ENCODE measurements at regions not wholly inside any gene's neighbourhood (a gene's known extent, or its start where the extent isn't known, plus 50 kb on each side); places are given as distances from the start of the nearest gene placed in this dataset.

DNA sequence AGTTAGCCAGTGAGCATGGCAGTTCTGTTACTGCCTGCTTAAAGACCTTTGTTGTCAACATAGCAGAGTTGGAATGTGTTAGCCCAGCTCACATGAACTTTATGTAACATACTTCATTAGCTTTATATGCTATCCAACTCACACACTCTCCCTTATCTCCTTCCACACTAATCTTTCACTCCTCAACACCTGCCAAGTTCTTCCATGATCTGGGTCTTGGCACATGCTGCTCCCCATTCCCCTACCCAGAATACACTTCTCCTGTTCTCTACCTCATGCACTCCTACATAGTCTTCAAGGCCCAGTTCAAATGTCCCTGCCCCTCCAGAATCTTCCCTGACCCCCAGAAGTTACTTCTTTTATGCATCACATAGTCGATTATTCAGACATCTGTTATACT, 179.3 kb downstream of the KATNAL1 start:
- DNase-seq (ENCODE audit: low read depth, low spot score) = no peak
- intact Hi-C loops (cut with micrococcal nuclease; ENCODE audit: unreplicated experiment) = no loop called here
- no peak for ATAC-seq
- ChIA-PET CTCF (no interaction called here), POLR2A (no interaction called here)
- H3K9me3 ChIP-seq (ENCODE audit: control insufficient read depth, insufficient read depth, low read depth, low read length) = no peaks in the 10 kb centered on the region
- H3K4me3 ChIP-seq (ENCODE audit: low read depth in 2 of 2, low read length in 2 of 2) = no peak overlapping the region
- in situ Hi-C loops (cut with HindIII; ENCODE audit: low pct_unique_long_range_greater_than_20kb, low sequenced_read_pairs) = no loop called here
- BruUV-seq (replicated peaks) = no TSS peak
- H3K4me1 ChIP-seq (ENCODE audit: control insufficient read depth, insufficient read depth, low read length) = no peaks in the 10 kb centered on the region; the same call in 1 of the 2 replicates
- TF ChIP-seq SIN3A (IDR thresholded peaks at IDR 0.05; ENCODE audit: borderline replicate concordance, insufficient read depth, low read depth, low read length) = no peak
- no peak for TF ChIP-seq CTCF (IDR thresholded peaks at IDR 0.05)
- TF ChIP-seq POLR2AphosphoS5 (IDR thresholded peaks at IDR 0.05; ENCODE audit: low read depth, low read length) = no peak
- no peak for TF ChIP-seq REST (IDR thresholded peaks at IDR 0.05; ENCODE audit: insufficient read depth in 1 of 2, low read depth in 2 of 2, low read length in 1 of 2)
- no peak for TF ChIP-seq TCF7L2 (IDR thresholded peaks at IDR 0.05; ENCODE audit: low read depth, low read length)
- H3K27ac ChIP-seq (ENCODE audit: low read length) = no peak overlapping the region
- no peaks in the 10 kb centered on the region for H3K36me3 ChIP-seq (ENCODE audit: control insufficient read depth, insufficient read depth, low read length)
- H3K27me3 ChIP-seq (ENCODE audit: control insufficient read depth, insufficient read depth, low read length) = no peaks in the 10 kb centered on the region

DNA sequence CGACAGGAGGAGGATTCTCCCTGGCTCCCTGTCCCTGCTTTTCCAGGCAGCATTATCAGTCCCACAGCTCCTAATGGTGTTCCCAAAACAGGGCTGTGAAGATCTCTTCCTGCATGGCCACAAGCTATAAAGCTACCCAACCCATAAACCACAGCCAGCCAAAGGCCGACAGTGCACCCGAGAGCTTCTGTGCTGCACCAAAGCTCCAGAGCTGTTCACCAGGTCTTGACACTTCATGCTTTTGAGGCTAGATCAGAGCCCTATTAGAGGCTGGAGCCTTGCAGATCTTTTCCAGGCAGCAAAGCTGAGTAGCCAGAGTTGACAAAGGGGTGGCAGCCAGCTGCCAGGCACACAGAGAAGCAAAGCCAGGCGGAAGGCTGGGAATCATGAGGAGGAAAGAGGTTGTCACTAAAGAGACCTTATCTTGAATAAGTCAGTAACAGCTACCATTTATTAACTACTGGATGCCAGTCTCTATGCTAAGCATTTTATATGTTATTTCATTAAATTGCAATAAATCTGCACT, 180.4 kb downstream of the KATNAL1 start:
- H3K27me3 ChIP-seq (ENCODE audit: control insufficient read depth, insufficient read depth, low read length) = no peaks in the 10 kb centered on the region
- no peaks in the 10 kb centered on the region for H3K4me1 ChIP-seq (ENCODE audit: control insufficient read depth, insufficient read depth, low read length)
- POLR2A ChIA-PET = no interaction called here
- no peak for DNase-seq (ENCODE audit: low read depth, low spot score)
- H3K4me3 ChIP-seq (ENCODE audit: low read depth in 2 of 2, low read length in 2 of 2) = no peak overlapping the region
- no peak for ATAC-seq
- H3K36me3 ChIP-seq (ENCODE audit: control insufficient read depth, insufficient read depth, low read length) = no peaks in the 10 kb centered on the region
- H3K27ac ChIP-seq (ENCODE audit: low read length) = no peak overlapping the region
- intact Hi-C loops (cut with micrococcal nuclease; ENCODE audit: unreplicated experiment) (no loop called here), in situ Hi-C loops (cut with HindIII; ENCODE audit: low pct_unique_long_range_greater_than_20kb, low sequenced_read_pairs) (no loop called here)
- no TSS peak for BruUV-seq (replicated peaks)
- no peaks in the 10 kb centered on the region for H3K9me3 ChIP-seq (ENCODE audit: control insufficient read depth, insufficient read depth, low read depth, low read length)
- TF ChIP-seq REST (IDR thresholded peaks at IDR 0.05; ENCODE audit: insufficient read depth in 1 of 2, low read depth in 2 of 2, low read length in 1 of 2) (no peak), POLR2AphosphoS5 (IDR thresholded peaks at IDR 0.05; ENCODE audit: low read depth, low read length) (no peak), SIN3A (IDR thresholded peaks at IDR 0.05; ENCODE audit: borderline replicate concordance, insufficient read depth, low read depth, low read length) (no peak), CTCF (IDR thresholded peaks at IDR 0.05) (no peak), TCF7L2 (IDR thresholded peaks at IDR 0.05; ENCODE audit: low read depth, low read length) (no peak)
- CTCF ChIA-PET = interaction anchor here (0.6 to 0.8 kb wide), 2 partner anchors 15 to 16 kb away, joined by 3 to 4 read pairs; no protein-coding TSS in a partner anchor
